Neural cell (in vitro differentiated cells): ENCODE measurements at regions not wholly inside any gene's neighbourhood (a gene's known extent, or its start where the extent isn't known, plus 50 kb on each side); places are given as distances from the start of the nearest gene placed in this dataset.

ENCODE experiments used
- MXI1 ChIP-seq: fragments of 450-650 bp; conservative IDR thresholded peaks from 2 replicates; pipeline ENCODE4 v1.6.1; 2014; ENCODE audit warnings: antibody characterized with exemption, mild to moderate bottlenecking; ENCODE audit not compliant: poor library complexity, severe bottlenecking
- RAD21 ChIP-seq: fragments of 450-650 bp; conservative IDR thresholded peaks from 2 replicates; pipeline ENCODE4 v1.6.1; 2014; ENCODE audit warnings: antibody characterized with exemption, mild to moderate bottlenecking, moderate library complexity
- TF ChIP-seq, protein P1 (sequence below): fragments of 450-650 bp; IDR thresholded peaks from 2 replicates; pipeline ENCODE4 v1.5.1; 2014; ENCODE audit warnings: antibody characterized with exemption, mild to moderate bottlenecking, moderate library complexity; ENCODE audit not compliant: poor library complexity, severe bottlenecking

DNA sequence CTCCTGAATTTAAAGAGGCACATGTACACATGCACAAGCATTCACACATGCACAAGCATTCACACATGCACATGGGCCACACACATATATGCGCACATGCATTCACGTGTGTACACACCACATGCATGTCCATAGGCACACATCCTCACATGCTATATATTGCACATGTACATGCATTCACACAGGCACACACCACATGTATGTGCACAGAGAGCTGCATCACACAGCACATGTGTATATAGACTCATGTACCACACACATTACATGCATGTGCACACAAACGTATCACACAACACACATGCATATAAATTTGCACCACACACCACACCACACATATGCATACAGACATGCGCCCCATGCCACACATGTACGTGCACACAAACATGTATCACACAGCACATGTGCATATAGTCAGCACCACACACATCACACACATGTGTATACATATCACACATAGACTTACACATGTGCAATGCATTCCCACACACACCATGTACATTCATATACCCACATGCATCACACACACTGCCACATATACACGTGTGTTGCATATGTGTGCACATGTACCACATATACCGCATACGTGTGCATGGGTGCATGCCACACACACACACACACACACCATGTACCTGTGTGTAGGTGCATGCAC, 54.6 kb upstream of the COL18A1 start:
- TF ChIP-seq, protein P1, sequence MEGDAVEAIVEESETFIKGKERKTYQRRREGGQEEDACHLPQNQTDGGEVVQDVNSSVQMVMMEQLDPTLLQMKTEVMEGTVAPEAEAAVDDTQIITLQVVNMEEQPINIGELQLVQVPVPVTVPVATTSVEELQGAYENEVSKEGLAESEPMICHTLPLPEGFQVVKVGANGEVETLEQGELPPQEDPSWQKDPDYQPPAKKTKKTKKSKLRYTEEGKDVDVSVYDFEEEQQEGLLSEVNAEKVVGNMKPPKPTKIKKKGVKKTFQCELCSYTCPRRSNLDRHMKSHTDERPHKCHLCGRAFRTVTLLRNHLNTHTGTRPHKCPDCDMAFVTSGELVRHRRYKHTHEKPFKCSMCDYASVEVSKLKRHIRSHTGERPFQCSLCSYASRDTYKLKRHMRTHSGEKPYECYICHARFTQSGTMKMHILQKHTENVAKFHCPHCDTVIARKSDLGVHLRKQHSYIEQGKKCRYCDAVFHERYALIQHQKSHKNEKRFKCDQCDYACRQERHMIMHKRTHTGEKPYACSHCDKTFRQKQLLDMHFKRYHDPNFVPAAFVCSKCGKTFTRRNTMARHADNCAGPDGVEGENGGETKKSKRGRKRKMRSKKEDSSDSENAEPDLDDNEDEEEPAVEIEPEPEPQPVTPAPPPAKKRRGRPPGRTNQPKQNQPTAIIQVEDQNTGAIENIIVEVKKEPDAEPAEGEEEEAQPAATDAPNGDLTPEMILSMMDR, result no peak
- no peak for TF ChIP-seq RAD21
- TF ChIP-seq MXI1, result peak; percentile 14
